GM20000 (cell line): ENCODE measurements at regions not wholly inside any gene's neighbourhood (a gene's known extent, or its start where the extent isn't known, plus 50 kb on each side); places are given as distances from the start of the nearest gene placed in this dataset.

Experiments
- DNase-seq: peaks from one replicate; pipeline ENCODE4 v3.0.0; 2012; ENCODE audit warnings: low spot score
- CTCF ChIP-seq: IDR thresholded peaks from 2 replicates; pipeline ENCODE4 v1.5.1; 2012; ENCODE audit warnings: mild to moderate bottlenecking, control low read depth; ENCODE audit errors: extremely low read depth, missing control alignments

GRCh38 chrX:87338510-87338909 lies 179.1 kb upstream of the KLHL4 start:
- no peak for TF ChIP-seq CTCF
- DNase-seq, result no peak

DNA sequence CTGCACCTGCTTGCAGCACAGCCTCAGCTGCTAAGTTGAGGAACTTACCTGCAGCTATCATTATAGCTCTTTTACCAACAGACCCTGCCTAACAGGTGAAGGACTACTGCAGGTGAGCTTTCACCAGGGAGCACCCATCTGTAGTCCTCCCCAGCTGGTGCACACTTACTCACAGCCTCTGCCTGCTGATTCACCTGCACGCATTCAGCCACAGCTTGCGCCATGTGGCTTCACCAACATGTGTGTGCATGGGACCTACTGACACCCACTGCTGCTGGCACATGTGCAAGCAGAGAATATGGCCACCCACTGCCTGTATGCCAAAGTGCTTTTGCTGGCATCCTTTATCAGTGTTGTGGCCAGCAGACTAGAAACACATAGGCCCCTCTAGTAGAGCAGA lies 146.7 kb upstream of the KLHL4 start:
- TF ChIP-seq CTCF, result no peak
- DNase-seq, result no peak

- TF ChIP-seq CTCF, result no peak
- DNase-seq, result no peak
Observed at GRCh38 chrX:87374324-87374723, 143.3 kb upstream of the KLHL4 start.

- TF ChIP-seq CTCF, result no peak
- no peak for DNase-seq
Observed at GRCh38 chrX:87376896-87377295, 140.7 kb upstream of the KLHL4 start.

- DNase-seq, result no peak
- TF ChIP-seq CTCF, result no peak
Observed at GRCh38 chrX:87388381-87388780, 129.2 kb upstream of the KLHL4 start.

- no peak for DNase-seq
- TF ChIP-seq CTCF, result no peak
Observed at GRCh38 chrX:87391742-87392141, 125.9 kb upstream of the KLHL4 start.

DNA sequence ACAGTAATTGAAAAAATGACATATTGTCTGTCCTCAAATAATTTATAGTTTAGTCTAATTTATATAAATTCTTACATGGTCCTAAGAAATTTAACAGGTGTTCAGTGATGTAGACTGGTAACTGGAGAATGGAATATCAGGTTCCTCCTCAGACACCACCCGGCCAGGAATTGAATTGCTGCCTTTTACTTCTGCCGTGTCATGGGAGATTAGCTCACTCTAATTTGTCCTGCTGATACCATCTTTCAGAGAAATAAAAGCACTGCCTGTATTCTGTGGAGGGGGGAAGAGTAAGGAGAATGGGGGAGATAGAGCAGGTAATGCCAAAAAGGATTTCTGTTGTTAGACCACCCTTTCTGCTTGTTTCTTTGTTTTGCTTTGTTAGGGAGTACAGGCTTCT lies 125.2 kb upstream of the KLHL4 start:
- DNase-seq, result no peak
- TF ChIP-seq CTCF, result no peak
